Natural killer cell (primary cell): ENCODE measurements at regions not wholly inside any gene's neighbourhood (a gene's known extent, or its start where the extent isn't known, plus 50 kb on each side); places are given as distances from the start of the nearest gene placed in this dataset.

ENCODE experiments used
- ATAC-seq, 3 donors: fragments of 150-1000 bp in 2 of 3; fragments of 200-7000 bp in 1 of 3; cut with Tn5 transposase; 1 replicate in 1 of 3; 2 replicates in 2 of 3; pipeline ENCODE4 v1.10.0; 2021; ENCODE audit warnings: mild to moderate bottlenecking in 2 of 3, moderate library complexity in 2 of 3
- DNase-seq, 2 donors: peaks; one replicate each; pipeline versions ENCODE4 v3.0.0 to v3.0.0-alpha.2; 2013 to 2021; ENCODE audit warnings: mixed read lengths in 1 of 2
- H3K27ac ChIP-seq: one replicate; pipeline ENCODE4 v1.5.1; 2013; ENCODE audit warnings: mild to moderate bottlenecking, low read length
- H3K27me3 ChIP-seq: one replicate; pipeline ENCODE4 v1.6.1; 2013; ENCODE audit warnings: low read length; ENCODE audit not compliant: control insufficient read depth, insufficient read depth
- H3K36me3 ChIP-seq: one replicate; pipeline ENCODE4 v1.6.1; 2013; ENCODE audit warnings: low read length; ENCODE audit not compliant: control insufficient read depth, insufficient read depth
- H3K4me1 ChIP-seq: one replicate; pipeline ENCODE4 v1.6.1; 2013; ENCODE audit warnings: low read length; ENCODE audit not compliant: control insufficient read depth, insufficient read depth
- H3K4me3 ChIP-seq: one replicate; pipeline ENCODE4 v1.5.1; 2013; ENCODE audit warnings: low read length
- H3K9me3 ChIP-seq: one replicate; pipeline ENCODE4 v1.6.1; 2013; ENCODE audit warnings: low read length; ENCODE audit not compliant: control insufficient read depth, insufficient read depth
- H3K27ac Mint-ChIP-seq, 2 donors: one replicate each; pipeline ENCODE4 v1.8.0; 2022; ENCODE audit warnings: mild to moderate bottlenecking in 2 of 2, mixed read lengths in 2 of 2, moderate library complexity in 1 of 2
- H3K27me3 Mint-ChIP-seq, 2 donors: one replicate each; pipeline ENCODE4 v1.8.0; 2022; ENCODE audit warnings: low read depth in 2 of 2, mixed read lengths in 2 of 2
- H3K36me3 Mint-ChIP-seq: one replicate; pipeline ENCODE4 v1.8.0; 2022; ENCODE audit warnings: mixed read lengths
- H3K4me1 Mint-ChIP-seq, 2 donors: one replicate each; pipeline ENCODE4 v1.8.0; 2022; ENCODE audit warnings: mixed read lengths in 2 of 2
- H3K4me3 Mint-ChIP-seq: one replicate; pipeline ENCODE4 v1.8.0; 2022; ENCODE audit warnings: mild to moderate bottlenecking, moderate library complexity, mixed read lengths
- H3K9me3 Mint-ChIP-seq, 2 donors: one replicate each; pipeline ENCODE4 v1.8.0; 2022; ENCODE audit warnings: mixed read lengths in 2 of 2
- CTCF ChIP-seq: fragments of 200-600 bp; IDR thresholded peaks from one replicate; pipeline ENCODE4 v1.8.0; 2022; ENCODE audit warnings: antibody characterized with exemption
- WGBS: methylation state at CpG from one replicate; pipeline ENCODE4 v1.1.7; 2013; ENCODE audit warnings: missing lambda C conversion rate; ENCODE audit not compliant: insufficient coverage; 5-methylcytosine and 5-hydroxymethylcytosine counted together
- intact Hi-C: fragments of 100-400 bp; cut with micrococcal nuclease; formaldehyde crosslinking; loops from one replicate; pipeline ENCODE4 v1.14.2; 2022

- Histone ChIP-seq H3K4me1 (no peaks in the 10 kb centered on the region), H3K9me3 (no peaks in the 10 kb centered on the region), H3K36me3 (no peaks in the 10 kb centered on the region), H3K27me3 (no peaks in the 10 kb centered on the region), H3K27ac (no peak overlapping the region), H3K4me3 (no peak overlapping the region)
- Mint-ChIP-seq H3K36me3 (no peaks in the 10 kb centered on the region), H3K4me3 (no peak overlapping the region), H3K27ac (no peak overlapping the region), H3K27me3 (peaks cover 0 to 7% of the 10 kb centered on the region in 2 donors), H3K4me1 (no peaks in the 10 kb centered on the region), H3K9me3 (no peaks in the 10 kb centered on the region)
- ATAC-seq (no peak), DNase-seq (no peak)
- intact Hi-C loops = no loop called here
- WGBS = 63% methylated on average over 2 of the region's 2 CpGs
- TF ChIP-seq CTCF = no peak
Observed at GRCh38 chrX:20596856-20597255, 330.1 kb upstream of the RPS6KA3 start.

- WGBS = 59% methylated on average over 6 of the region's 6 CpGs
- no peaks in the 10 kb centered on the region for H3K9me3 Mint-ChIP-seq
- Histone ChIP-seq H3K27ac (no peak overlapping the region), H3K4me3 (no peak overlapping the region), H3K4me1 (no peaks in the 10 kb centered on the region), H3K27me3 (no peaks in the 10 kb centered on the region), H3K36me3 (no peaks in the 10 kb centered on the region), H3K9me3 (no peaks in the 10 kb centered on the region)
- intact Hi-C loops = no loop called here
- peaks cover 0 to 7% of the 10 kb centered on the region in 2 donors for H3K27me3 Mint-ChIP-seq
- H3K27ac Mint-ChIP-seq = no peak overlapping the region
- no peaks in the 10 kb centered on the region for H3K4me1 Mint-ChIP-seq
- DNase-seq = no peak
- H3K4me3 Mint-ChIP-seq = no peak overlapping the region
- TF ChIP-seq CTCF = no peak
- H3K36me3 Mint-ChIP-seq = no peaks in the 10 kb centered on the region
- no peak for ATAC-seq
Observed at GRCh38 chrX:20595928-20596575, 329.3 kb upstream of the RPS6KA3 start.

- Histone ChIP-seq H3K9me3 (no peaks in the 10 kb centered on the region), H3K27me3 (no peaks in the 10 kb centered on the region), H3K27ac (no peak overlapping the region), H3K4me3 (no peak overlapping the region), H3K36me3 (no peaks in the 10 kb centered on the region), H3K4me1 (no peaks in the 10 kb centered on the region)
- TF ChIP-seq CTCF = no peak
- 59% methylated on average over 2 of the region's 2 CpGs for WGBS
- H3K27me3 Mint-ChIP-seq = peaks cover 0 to 7% of the 10 kb centered on the region in 2 donors
- intact Hi-C loops = no loop called here
- ATAC-seq = no peak
- H3K4me1 Mint-ChIP-seq = no peaks in the 10 kb centered on the region
- H3K4me3 Mint-ChIP-seq = no peak overlapping the region
- no peaks in the 10 kb centered on the region for H3K36me3 Mint-ChIP-seq
- no peak for DNase-seq
- no peak overlapping the region for H3K27ac Mint-ChIP-seq
- H3K9me3 Mint-ChIP-seq = no peaks in the 10 kb centered on the region
Observed at GRCh38 chrX:20594985-20595384, 328.3 kb upstream of the RPS6KA3 start.

- Histone ChIP-seq H3K4me1 (no peaks in the 10 kb centered on the region), H3K9me3 (no peaks in the 10 kb centered on the region), H3K36me3 (no peaks in the 10 kb centered on the region), H3K4me3 (no peak overlapping the region), H3K27ac (no peak overlapping the region), H3K27me3 (no peaks in the 10 kb centered on the region)
- Mint-ChIP-seq H3K36me3 (no peaks in the 10 kb centered on the region), H3K27ac (no peak overlapping the region), H3K4me3 (no peak overlapping the region), H3K27me3 (peaks cover 0 to 10% of the 10 kb centered on the region in 2 donors), H3K9me3 (peaks cover 0 to 2% of the 10 kb centered on the region in 2 donors), H3K4me1 (no peaks in the 10 kb centered on the region)
- DNase-seq = no peak
- no peak for TF ChIP-seq CTCF
- intact Hi-C loops = no loop called here
- WGBS = 82% methylated on average over 2 of the region's 2 CpGs
- no peak for ATAC-seq
Observed at GRCh38 chrX:20593836-20594235, 327.1 kb upstream of the RPS6KA3 start.
